Fibroblast of lung (primary cell): ENCODE measurements at regions not wholly inside any gene's neighbourhood (a gene's known extent, or its start where the extent isn't known, plus 50 kb on each side); places are given as distances from the start of the nearest gene placed in this dataset.

Source experiments
- DNase-seq, 2 donors: peaks; one replicate each; pipeline versions ENCODE4 v3.0.0 to v3.0.0-alpha.2; 2010; ENCODE audit warnings: low read depth in 2 of 2
- H2AFZ ChIP-seq: 2 replicates; pipeline ENCODE4 v1.5.1; 2012; ENCODE audit warnings: low read length, control low read depth, inconsistent platforms
- H3K27ac ChIP-seq: 2 replicates; pipeline ENCODE4 v1.5.1; 2011; ENCODE audit warnings: low read length, control low read depth; ENCODE audit not compliant: insufficient read depth
- H3K27me3 ChIP-seq: 2 replicates; pipeline ENCODE4 v1.5.1; 2011; ENCODE audit warnings: mild to moderate bottlenecking, low read length; ENCODE audit not compliant: control insufficient read depth, insufficient read depth
- H3K36me3 ChIP-seq: 2 replicates; pipeline ENCODE4 v1.5.1; 2011; ENCODE audit warnings: low read length; ENCODE audit not compliant: control insufficient read depth, insufficient read depth
- H3K4me1 ChIP-seq: 2 replicates; pipeline ENCODE4 v1.5.1; 2011; ENCODE audit warnings: low read length; ENCODE audit not compliant: control insufficient read depth, insufficient read depth; ENCODE audit errors: extremely low read depth
- H3K4me2 ChIP-seq: 2 replicates; pipeline ENCODE4 v1.5.1; 2011; ENCODE audit warnings: low read length, control low read depth; ENCODE audit not compliant: insufficient read depth; ENCODE audit errors: extremely low read depth
- H3K4me3 ChIP-seq, 4 experiments: fragments of 200-600 bp in 1 of 4; sonication (generic) in 1 of 4; replicated peaks in 1 of 4; 2 replicates each; pipeline ENCODE4 v1.5.1; 2011 to 2016; ENCODE audit warnings: low read length in 4 of 4, low read depth in 3 of 4, mild to moderate bottlenecking in 3 of 4, control low read depth in 2 of 4, inconsistent platforms in 1 of 4, mixed read lengths in 1 of 4; ENCODE audit not compliant: insufficient read depth in 1 of 4; ENCODE audit errors: control extremely low read depth in 1 of 4
- H3K79me2 ChIP-seq: 2 replicates; pipeline ENCODE4 v1.5.1; 2012; ENCODE audit warnings: mild to moderate bottlenecking, low read length, inconsistent platforms; ENCODE audit not compliant: control insufficient read depth, insufficient read depth
- H3K9ac ChIP-seq: 2 replicates; pipeline ENCODE4 v1.5.1; 2011; ENCODE audit warnings: mild to moderate bottlenecking, low read length, control low read depth; ENCODE audit not compliant: insufficient read depth
- H3K9me3 ChIP-seq: 2 replicates; pipeline ENCODE4 v1.5.1; 2012; ENCODE audit warnings: low read depth, low read length; ENCODE audit not compliant: control insufficient read depth, insufficient read depth
- H4K20me1 ChIP-seq: 2 replicates; pipeline ENCODE4 v1.5.1; 2011; ENCODE audit warnings: low read length; ENCODE audit not compliant: control insufficient read depth, insufficient read depth; ENCODE audit errors: extremely low read depth
- EZH2 ChIP-seq: IDR thresholded peaks from 2 replicates; pipeline ENCODE4 v1.5.1; 2012; ENCODE audit warnings: low read length, control low read depth, mild to moderate bottlenecking; ENCODE audit errors: missing control alignments
- TF ChIP-seq, protein P1 (sequence below), 2 donors: IDR thresholded peaks in 1 of 2; conservative IDR thresholded peaks in 1 of 2; 1 replicate in 1 of 2; 2 replicates in 1 of 2; pipeline ENCODE4 v1.5.1; 2011 to 2012; ENCODE audit warnings: low read length in 2 of 2, control low read depth in 1 of 2, inconsistent platforms in 1 of 2, low read depth in 1 of 2, mild to moderate bottlenecking in 1 of 2

- Histone ChIP-seq H3K4me3 (no peak overlapping the region), H3K9ac (no peak overlapping the region), H2AFZ (no peak overlapping the region), H3K27me3 (no peaks in the 10 kb centered on the region), H3K4me2 (no peak overlapping the region), H3K36me3 (no peaks in the 10 kb centered on the region), H3K9me3 (no peaks in the 10 kb centered on the region), H3K79me2 (no peaks in the 10 kb centered on the region), H3K4me1 (no peaks in the 10 kb centered on the region), H4K20me1 (no peaks in the 10 kb centered on the region), H3K27ac (no peak overlapping the region)
- DNase-seq, result no peak
- no peak for TF ChIP-seq EZH2
- TF ChIP-seq, protein P1, sequence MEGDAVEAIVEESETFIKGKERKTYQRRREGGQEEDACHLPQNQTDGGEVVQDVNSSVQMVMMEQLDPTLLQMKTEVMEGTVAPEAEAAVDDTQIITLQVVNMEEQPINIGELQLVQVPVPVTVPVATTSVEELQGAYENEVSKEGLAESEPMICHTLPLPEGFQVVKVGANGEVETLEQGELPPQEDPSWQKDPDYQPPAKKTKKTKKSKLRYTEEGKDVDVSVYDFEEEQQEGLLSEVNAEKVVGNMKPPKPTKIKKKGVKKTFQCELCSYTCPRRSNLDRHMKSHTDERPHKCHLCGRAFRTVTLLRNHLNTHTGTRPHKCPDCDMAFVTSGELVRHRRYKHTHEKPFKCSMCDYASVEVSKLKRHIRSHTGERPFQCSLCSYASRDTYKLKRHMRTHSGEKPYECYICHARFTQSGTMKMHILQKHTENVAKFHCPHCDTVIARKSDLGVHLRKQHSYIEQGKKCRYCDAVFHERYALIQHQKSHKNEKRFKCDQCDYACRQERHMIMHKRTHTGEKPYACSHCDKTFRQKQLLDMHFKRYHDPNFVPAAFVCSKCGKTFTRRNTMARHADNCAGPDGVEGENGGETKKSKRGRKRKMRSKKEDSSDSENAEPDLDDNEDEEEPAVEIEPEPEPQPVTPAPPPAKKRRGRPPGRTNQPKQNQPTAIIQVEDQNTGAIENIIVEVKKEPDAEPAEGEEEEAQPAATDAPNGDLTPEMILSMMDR (conservative IDR thresholded peaks at IDR 0.05 in 1 of 2, IDR thresholded peaks at IDR 0.05 in 1 of 2; ENCODE audit: low read depth in 1 of 2, low read length in 2 of 2), result no peak
Observed at GRCh38 chr3:154660811-154661210, 230.8 kb upstream of the GPR149 start.

GRCh38 chr3:154658000-154658399, 228.0 kb upstream of the GPR149 start:
- H3K4me3 ChIP-seq, result no peak overlapping the region
- H3K27me3 ChIP-seq, result no peaks in the 10 kb centered on the region
- no peak for DNase-seq
- H2AFZ ChIP-seq, result no peak overlapping the region
- no peaks in the 10 kb centered on the region for H3K4me1 ChIP-seq
- H3K36me3 ChIP-seq, result no peaks in the 10 kb centered on the region
- H3K4me2 ChIP-seq, result no peak overlapping the region
- no peaks in the 10 kb centered on the region for H3K79me2 ChIP-seq
- TF ChIP-seq, protein P1 (conservative IDR thresholded peaks at IDR 0.05 in 1 of 2, IDR thresholded peaks at IDR 0.05 in 1 of 2; ENCODE audit: low read depth in 1 of 2, low read length in 2 of 2), result no peak
- TF ChIP-seq EZH2, result no peak
- no peaks in the 10 kb centered on the region for H3K9me3 ChIP-seq
- no peaks in the 10 kb centered on the region for H4K20me1 ChIP-seq
- H3K9ac ChIP-seq, result no peak overlapping the region
- no peak overlapping the region for H3K27ac ChIP-seq

DNA sequence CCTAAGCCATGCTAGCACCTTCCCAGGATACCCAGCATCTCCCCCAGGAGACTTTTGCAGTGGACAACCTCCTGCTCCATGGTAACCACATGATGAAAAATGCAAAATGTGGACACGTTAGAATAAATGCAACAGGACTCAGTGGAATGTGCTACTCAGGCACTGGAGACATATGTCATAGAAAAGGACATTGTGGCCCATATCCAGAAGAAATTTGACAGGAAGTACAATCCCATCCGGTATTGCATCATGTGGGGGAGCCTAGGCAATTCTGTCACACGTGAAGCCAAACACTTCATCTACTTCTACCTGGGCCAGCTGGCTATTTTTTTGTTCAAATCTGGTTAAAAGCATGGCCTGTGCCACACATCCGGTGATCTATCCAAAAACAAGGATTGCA, 227.2 kb upstream of the GPR149 start:
- Histone ChIP-seq H3K79me2 (no peaks in the 10 kb centered on the region), H3K9me3 (no peaks in the 10 kb centered on the region), H2AFZ (no peak overlapping the region), H3K4me3 (no peak overlapping the region), H3K36me3 (no peaks in the 10 kb centered on the region), H3K4me1 (no peaks in the 10 kb centered on the region), H3K27me3 (no peaks in the 10 kb centered on the region), H3K4me2 (no peak overlapping the region), H3K27ac (no peak overlapping the region), H3K9ac (no peak overlapping the region), H4K20me1 (no peaks in the 10 kb centered on the region)
- TF ChIP-seq, protein P1 (conservative IDR thresholded peaks at IDR 0.05 in 1 of 2, IDR thresholded peaks at IDR 0.05 in 1 of 2; ENCODE audit: low read depth in 1 of 2, low read length in 2 of 2), result no peak
- TF ChIP-seq EZH2, result no peak
- no peak for DNase-seq
